HG03139 (cell line): ENCODE measurements at regions not wholly inside any gene's neighbourhood (a gene's known extent, or its start where the extent isn't known, plus 50 kb on each side); places are given as distances from the start of the nearest gene placed in this dataset.
"Not testable (repeated sequence)": the region's sequence is repeated elsewhere in the genome, so short reads cannot be mapped to it uniquely, and the experiment has no call there.

Source experiments
- ATAC-seq: cut with Tn5 transposase; IDR thresholded peaks from one replicate; pipeline ENCODE4 v1.9.1; 2021; ENCODE audit not compliant: unreplicated experiment

DNA sequence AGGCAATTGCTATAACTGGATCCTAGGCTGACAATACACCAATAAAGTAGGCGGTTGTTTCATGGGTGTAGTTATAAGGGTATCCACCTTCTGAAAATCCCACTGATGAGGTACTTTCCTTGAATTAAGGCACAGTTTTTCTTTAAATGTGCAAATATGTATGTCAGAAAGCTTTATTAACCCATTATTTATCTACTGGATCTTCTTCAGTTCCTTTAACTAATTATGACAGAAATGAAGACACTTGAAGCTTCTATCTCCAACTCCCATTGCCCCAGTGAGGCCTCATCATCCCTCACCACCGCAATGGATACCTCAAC is 159.6 kb upstream of the KLF3 start:
- ATAC-seq: no peak

DNA sequence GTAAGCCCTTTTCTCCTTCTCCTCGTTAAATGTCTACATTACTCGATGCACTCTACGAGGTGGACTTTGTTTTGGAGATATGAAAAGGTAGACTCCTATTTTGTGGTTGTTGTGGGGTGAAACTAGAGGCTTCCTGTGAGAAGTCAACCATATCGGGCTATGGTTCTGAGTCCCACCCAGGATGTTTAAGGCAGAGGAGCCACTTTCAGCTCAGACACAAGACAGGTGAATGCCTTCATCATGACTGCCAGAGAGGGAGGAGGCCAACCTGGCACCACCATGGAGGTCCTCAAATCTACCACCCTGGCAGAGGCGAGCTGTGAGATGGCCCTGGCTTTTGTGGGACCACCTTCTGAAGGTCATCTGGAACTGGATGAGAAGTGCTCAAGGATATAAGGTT is 154.4 kb upstream of the KLF3 start:
- ATAC-seq: peak; percentile 61

DNA sequence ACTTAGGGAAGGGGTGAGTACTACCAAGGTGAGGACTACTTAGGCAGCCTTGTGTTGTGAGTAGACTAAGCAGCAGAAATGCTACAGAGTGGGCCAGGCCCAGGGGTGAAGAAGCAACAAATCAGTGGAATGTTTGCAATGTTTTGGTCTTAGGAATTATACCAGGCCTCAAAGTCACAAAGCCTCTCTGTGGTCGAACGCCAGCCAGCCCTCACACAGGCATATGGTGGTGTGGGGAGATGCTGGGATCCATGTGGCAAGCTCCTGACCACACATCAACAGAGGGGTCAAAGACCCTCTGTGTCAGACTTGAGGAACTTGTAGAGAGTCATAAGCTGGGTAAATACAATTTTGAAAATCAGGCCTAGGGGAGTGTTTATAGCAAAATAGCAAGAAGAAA is 153.8 kb upstream of the KLF3 start:
- ATAC-seq: no peak

DNA sequence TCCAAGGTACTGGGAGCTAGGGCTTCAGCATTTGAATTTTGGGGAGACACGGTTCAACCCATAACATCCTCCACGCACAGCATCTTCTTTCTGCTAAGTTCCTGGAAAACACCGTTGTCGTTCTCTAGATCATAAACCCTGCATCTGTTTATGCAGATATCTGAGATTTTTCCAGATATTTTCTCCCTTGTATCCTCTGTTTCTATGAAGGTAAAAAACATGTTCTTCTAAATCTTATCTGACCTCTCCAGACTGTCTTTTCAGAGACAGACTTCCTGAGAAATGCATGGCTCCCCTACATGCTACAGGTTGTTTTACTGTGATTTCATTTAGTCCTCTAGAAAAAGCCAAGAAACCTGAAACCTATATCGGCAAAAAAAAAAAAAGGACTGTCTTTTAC is 152.3 kb upstream of the KLF3 start:
- no peak for ATAC-seq

DNA sequence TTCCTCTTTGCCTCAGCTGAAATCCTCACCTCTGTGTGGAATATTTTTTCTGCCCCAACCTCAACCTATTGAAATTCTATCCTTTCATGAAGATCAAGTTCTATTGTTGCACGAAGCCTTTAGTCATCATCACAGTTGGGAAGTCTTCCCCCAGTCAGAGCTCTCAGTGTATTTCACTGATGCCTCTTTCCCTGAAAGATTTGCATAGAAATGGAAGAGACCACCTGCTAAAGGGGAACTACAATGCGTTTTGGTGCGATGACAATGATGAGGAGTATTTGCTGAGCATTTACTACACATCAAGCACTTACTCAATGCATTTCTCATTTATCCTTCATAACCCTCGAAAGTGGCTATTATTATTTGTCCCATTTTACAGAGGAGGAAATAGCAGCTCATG is 151.2 kb upstream of the KLF3 start:
- ATAC-seq: no peak

DNA sequence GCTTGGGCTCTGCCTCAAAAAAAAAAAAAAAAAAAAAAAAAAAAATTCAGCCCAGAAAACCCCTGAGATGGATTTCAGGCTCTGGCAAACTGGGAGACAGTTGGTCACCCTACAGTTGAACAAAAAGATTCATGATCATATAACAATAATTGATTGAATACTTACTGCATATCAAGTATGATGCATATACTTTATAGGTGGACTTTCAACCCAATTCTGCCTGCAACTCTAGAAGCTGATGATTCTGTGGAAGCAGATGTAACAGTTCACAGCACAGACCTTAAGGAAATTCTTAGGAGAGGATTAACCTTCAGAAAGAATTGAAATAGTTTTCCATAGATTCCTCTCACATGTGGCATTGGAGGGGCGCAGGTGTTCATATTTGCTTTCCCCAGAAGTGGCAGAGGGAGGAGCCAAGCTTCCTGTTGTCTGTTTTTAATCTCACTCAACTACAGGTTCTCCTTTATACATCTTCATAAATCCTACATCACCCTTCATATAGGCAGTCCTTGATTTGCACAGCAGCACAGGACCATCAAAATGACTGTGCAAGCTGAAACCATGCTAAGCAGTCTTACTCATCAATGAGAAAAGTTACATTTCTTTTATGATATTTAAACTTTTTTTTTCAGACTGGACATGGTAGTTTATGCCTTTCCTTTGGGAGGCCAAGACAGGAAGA is 149.4 kb upstream of the KLF3 start:
- no peak for ATAC-seq

DNA sequence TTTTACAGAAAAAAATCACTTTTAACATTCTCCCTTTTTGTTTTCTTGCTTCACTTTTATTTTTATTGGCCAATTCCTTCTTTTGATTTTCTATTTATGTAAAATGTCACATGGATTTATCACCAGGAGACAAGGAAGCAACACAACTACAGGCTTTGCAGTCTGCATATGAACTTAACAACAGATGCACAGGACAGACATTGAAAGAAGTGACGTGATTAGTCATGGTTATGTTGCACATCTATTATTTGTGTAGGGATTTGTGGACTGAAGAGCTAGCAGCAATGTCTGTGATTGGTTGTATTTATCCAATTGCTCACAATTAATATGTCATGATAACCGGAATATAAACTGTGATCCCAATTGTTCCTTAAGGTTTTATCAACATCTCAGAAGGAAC is 147.8 kb upstream of the KLF3 start:
- ATAC-seq: no peak

DNA sequence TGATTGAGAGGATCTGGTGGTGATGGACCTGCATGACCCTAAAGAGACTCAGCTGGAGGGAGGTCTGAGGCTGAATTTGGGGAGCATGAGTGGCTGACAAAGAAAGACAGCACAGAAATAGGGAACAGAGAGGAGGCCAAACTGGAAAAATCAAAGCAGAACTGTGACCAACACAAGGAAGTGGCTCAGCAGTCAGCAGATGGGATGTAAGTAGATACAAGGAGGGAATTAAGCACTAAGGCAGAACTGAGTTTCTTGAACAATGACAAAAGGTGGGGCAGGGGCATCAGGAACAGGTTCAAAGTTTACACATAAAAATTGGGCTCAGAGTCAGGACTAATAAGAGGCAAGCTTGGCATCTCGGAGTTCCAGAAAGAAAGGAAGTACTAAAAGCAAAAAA is 144.3 kb upstream of the KLF3 start:
- no peak for ATAC-seq

DNA sequence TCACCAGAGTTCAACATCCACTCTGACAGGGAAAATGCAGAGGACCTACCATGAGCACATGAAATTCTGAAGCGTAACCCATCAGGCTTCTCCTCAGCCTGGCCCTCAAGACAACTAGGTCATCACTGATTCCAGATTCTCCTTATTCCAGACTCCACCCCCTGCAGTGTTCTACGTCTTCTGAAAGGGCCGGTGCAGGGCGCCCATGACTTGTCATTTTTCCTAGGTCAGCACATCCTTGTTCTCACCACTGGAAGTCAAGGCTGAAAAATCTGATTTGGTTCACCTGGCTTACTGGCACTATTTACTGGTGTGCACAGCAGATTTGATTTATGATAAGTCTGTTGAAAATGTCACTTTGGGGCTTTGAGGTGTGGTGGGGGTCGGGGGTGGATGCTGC is 140.9 kb upstream of the KLF3 start:
- ATAC-seq: no peak

DNA sequence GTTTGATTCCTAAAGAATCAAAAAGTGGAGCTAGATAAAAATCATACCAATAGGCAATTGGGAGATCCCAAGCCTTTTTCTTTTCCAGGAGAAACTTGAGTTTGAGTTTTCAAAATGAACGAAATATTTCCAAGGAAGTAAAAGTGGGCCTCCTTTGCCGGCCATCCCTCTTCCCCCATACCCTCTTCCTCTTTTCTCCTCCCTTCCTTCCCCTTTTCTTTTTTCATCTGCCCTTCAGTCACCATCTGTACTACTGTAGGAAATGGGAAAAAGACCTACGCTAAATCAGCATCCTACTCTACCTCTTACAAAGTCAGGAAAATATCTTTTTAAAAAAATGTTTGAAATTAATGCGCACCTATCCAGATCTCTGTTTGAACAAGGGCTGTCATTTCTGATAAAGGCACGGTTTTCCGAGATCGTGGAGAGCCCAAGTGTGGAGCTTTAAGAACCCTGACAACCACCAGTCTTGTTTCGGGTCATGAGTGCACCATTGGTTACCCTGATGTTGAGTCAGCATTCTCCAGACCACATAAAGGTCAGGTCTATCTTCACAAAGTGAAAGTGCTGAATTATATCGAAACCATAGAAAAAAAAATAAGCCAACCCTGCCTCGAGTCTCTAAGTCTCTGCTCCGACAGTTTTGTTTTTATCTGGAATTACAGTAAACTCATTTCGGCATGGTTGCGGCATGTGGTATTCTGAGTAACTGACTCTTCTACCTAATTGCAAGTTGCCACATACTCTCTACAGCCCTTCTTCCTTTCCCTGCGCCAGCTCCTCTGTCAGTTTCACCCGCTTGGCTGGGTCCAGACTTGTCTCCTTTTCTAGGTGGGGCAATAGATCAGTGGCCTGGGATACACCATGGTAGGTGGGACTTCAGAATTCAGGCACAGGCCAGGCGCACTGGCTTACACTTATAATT is 140.2 kb upstream of the KLF3 start:
- peak; percentile 89 for ATAC-seq

DNA sequence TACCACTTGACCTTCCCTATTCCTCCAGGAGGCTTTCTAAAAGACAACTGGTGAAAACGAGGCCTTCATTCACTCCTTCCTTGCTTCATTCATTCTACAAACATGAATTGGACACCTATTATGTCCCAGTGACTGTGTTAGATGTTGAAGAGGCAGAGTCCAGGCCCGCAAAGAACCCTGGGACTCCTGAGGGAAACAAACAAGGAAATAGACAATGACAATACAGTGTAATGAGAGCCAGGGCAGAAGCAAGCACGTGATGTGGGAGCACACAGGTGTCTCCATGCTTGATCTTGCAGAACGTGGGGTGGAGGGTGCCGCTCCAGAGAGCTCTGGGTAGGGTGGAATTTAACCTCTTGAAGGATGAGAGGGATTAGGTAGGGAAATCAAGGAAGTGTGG is 137.6 kb upstream of the KLF3 start:
- no peak for ATAC-seq

DNA sequence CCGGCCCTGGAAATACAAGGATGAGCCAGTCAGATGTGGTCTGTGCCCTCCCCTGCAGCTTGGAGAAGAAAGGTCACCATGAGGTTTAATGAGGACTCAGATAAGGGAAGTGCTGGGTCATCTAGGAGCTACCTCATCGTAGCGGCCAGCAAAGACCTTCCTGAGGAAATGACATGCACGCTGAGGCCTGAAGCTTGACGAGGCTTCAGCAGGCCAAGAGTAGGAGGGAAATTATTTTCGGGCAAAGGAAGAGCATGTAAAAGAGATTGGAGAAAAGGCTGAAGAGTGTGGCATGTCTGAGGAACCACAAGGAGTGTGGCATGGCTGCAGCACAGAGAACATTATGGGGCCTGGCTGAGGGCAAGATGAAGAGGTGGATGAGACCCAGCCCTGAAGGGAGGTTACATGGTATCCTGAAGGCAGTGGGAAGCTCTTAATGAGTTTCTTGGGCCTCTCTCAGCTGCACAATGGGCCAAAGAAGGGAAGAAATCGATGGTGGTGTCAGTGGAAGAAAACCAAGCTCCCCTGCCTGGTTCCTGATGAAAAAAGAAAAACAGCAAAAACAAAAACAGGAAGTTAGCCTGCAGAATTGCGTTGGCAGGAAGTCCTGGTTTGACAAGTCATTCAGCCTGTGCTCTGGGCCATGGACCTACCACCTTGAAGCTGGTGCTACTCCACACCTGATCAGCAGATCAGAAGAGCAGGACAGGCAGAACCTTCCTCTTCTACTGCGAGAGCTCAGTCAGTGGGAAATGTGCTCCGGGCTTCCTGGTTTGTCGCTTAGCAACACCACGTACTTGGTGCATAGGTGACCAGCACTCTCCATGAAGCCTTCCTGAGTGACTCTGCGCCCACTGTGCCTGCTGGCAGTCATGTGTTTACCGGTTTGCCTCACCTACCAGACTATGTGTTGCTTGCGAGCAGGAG is 134.5 kb upstream of the KLF3 start:
- no peak for ATAC-seq

DNA sequence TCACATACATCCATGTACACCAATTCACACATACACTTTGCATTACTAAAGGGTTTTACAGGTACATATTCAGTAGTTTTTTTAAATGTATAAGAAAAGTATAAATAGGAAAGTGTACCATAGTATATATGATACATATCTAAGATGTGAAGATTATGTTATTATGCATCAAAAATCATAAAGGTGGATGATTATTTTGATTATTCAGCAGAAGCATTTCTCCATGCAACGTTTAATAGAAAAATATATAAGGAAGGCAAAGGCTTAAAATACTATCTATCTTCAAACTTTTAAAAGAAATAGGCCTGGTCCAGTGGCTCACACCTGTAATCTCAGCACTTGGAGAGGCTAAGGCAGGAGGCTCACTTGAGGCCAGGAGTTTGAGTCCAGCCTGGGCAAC is 133.5 kb upstream of the KLF3 start:
- no peak for ATAC-seq

DNA sequence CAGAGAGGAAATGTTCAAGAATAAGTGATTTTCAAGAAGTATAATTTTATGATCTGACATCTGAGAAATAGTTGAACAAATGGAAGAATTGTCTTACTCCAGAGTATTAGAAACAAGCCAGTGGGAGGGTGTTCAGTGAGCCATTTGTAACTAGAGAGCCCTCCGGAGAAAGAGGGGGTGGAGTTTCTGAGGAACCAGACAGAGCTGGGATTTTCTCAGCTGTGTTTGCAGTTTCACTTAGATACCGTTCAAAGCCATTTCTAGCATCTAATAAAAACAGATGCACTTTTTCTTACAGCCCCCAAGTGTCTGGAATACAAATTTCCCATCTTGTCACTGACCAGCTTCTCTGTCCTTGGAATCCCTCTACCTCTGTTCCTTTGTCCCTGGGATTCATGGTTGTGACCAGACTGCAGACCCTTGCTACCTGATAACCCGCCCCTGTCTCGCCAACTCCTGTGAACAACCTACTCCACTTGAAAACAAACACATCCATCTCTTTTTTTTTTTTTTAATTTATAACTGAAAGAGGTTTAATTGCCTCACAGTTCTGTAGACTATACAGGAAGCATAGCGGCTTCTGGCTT is 132.8 kb upstream of the KLF3 start:
- no peak for ATAC-seq

DNA sequence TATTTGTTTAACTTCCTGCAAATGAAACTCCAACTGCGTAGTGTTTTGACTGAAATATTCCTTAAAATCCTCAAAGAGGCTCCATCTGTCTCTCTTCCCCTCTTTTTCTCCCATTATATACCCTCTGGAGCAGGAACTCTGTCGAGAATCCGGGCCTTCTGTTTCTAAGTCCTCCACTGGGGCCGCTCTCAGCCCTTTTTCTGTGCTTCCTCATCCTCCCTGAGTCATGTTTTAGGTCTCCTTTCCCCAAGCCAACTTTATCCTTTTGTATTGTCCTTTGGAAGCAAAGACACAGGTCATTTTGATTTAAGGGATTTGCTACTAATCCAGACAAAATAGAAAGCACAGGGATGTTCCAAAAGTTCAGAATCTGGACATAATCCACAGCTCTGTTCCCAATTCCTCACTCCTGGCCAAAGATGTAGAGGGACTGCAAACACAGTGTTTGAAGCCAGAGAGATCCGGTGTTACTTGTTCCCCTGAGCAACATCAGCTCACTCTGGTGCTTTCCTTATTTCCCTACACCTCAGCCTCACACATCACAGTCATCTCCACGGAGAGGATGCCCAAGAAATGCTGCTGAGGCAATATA is 131.0 kb upstream of the KLF3 start:
- ATAC-seq: no peak

DNA sequence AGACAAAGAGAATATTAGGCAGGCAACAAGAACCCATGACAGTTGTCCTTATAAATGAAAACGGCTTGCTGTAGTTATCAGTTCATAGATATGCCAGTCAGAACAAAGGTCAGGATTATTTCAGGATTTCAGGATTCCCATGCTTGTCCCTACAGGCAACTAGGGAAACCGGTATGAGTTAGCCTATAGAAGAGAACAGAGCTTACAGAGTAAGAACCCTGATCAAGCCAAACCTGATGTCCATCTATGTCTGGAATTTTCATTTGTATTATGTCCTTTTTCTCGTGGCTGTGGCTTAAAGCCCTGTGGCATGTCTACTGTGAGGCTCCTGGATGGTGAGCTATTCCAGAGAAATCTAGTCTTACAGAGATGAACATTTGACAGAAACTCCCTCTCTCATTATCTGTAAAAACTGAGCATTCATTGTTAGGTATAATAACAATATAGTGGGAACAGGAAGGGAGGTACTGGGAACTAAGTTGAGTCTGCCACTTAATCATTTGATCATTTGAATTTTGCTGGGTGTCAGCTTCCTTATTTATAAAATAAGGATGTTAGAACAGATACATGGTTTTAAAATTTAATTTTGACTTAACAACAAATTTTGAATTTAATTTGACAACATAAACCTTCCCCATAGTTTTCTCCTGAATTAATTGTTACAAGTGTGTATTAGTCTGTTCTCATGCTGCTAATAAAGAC is 129.5 kb upstream of the KLF3 start:
- no peak for ATAC-seq

DNA sequence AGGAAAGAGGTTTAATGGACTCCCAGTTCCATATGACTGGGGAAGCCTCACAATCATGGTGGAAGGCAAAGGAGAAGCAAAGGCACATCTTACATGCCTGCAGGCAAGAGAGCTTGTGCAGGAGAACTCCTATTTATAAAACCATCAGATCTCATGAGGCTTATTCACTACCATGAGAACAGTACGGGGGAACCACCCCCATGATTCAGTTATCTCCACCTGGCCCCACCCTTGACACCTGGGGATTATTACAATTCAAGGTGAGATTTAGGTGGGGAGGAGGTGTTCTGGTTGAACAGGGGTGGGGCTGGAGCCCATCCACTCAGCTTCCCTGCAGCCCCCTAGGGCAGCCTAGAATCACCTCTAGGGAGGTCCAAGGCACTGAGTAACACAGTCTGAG is 128.9 kb upstream of the KLF3 start:
- not testable (repeated sequence) for ATAC-seq

DNA sequence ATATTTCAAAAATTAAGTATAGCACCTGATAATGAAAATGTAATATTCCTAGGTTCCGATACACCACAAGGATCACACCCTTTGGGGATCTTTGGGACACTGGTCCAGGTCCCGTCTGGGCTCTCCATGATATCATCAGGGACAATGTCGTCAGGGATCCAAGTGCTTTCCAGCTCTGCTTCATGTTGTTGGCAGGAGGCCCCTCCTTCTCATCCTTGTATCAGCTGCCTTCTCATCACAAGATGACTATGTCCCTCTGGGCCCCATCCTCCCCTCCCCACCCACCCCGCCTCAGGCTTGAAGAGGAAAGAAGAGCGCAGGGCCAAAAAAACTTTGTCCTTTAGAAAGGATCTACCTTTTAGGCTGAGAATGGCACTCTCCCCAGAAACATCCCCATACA is 128.3 kb upstream of the KLF3 start:
- ATAC-seq: no peak

DNA sequence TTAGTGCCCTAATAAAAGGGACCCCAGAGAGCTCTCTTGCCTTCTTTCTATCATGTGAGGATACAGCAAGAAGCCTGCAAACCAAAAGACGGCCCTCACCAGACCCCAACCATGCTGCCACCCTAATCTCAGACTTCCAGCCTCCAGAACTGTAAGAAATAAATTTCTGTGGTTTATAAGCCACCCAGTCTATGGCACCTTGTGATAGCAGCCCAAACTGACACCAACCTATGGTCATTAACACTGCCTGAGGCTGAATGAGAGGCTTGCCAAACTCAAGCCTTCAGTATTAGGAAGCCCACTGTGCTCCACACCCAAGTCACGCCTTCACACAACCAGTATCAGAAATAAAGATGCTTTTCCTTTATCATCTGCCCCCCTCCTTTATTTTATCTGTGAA is 127.3 kb upstream of the KLF3 start:
- no peak for ATAC-seq

DNA sequence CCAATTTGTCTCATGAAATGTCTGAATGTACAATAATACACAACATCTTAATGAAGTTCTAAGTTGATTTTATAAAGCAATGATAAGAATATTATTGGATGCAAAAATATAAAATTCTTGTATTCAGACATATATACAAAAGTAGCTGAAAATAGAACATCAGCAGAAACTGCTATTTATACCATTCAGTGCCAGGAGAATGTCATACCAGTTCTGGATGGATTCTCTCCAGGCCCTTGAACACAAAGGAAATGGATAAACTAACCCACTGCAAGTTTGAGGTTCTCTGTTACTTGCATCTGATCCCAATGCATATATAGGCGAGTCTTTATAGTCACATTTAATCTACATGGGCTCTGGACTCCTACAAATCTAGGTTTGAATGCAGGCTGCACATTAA is 126.3 kb upstream of the KLF3 start:
- ATAC-seq: no peak
